PC-3 (cell line): ENCODE measurements at regions not wholly inside any gene's neighbourhood (a gene's known extent, or its start where the extent isn't known, plus 50 kb on each side); places are given as distances from the start of the nearest gene placed in this dataset.

Experiments
- EZH2 ChIP-seq: fragments of 300-600 bp; sonication (generic); IDR thresholded peaks from one replicate; pipeline ENCODE4 v1.6.1; 2017; ENCODE audit warnings: antibody characterized with exemption, mild to moderate bottlenecking, low read length; ENCODE audit not compliant: unreplicated experiment
- TF ChIP-seq, protein P1 (sequence below): fragments of 300-600 bp; sonication (generic); conservative IDR thresholded peaks from 2 replicates; pipeline ENCODE4 v1.5.1; 2017; ENCODE audit warnings: antibody characterized with exemption, low read depth, mild to moderate bottlenecking, low read length

- TF ChIP-seq, protein P1, sequence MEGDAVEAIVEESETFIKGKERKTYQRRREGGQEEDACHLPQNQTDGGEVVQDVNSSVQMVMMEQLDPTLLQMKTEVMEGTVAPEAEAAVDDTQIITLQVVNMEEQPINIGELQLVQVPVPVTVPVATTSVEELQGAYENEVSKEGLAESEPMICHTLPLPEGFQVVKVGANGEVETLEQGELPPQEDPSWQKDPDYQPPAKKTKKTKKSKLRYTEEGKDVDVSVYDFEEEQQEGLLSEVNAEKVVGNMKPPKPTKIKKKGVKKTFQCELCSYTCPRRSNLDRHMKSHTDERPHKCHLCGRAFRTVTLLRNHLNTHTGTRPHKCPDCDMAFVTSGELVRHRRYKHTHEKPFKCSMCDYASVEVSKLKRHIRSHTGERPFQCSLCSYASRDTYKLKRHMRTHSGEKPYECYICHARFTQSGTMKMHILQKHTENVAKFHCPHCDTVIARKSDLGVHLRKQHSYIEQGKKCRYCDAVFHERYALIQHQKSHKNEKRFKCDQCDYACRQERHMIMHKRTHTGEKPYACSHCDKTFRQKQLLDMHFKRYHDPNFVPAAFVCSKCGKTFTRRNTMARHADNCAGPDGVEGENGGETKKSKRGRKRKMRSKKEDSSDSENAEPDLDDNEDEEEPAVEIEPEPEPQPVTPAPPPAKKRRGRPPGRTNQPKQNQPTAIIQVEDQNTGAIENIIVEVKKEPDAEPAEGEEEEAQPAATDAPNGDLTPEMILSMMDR, result no peak
- TF ChIP-seq EZH2, result no peak
Observed at GRCh38 chr11:23976841-23977271, 520.0 kb upstream of the LUZP2 start.
